Ishikawa (cell line): ENCODE measurements at regions not wholly inside any gene's neighbourhood (a gene's known extent, or its start where the extent isn't known, plus 50 kb on each side); places are given as distances from the start of the nearest gene placed in this dataset.

ENCODE experiments used
- CEBPB ChIP-seq: IDR thresholded peaks from 2 replicates; pipeline ENCODE4 v1.6.1; 2012
- CREB1 ChIP-seq: IDR thresholded peaks from 2 replicates; pipeline ENCODE4 v1.6.1; 2012; ENCODE audit warnings: low read depth
- EGR1 ChIP-seq: IDR thresholded peaks from 2 replicates; pipeline ENCODE4 v1.6.1; 2012
- EP300 ChIP-seq: IDR thresholded peaks from 2 replicates; pipeline ENCODE4 v1.6.1; 2012; ENCODE audit warnings: borderline replicate concordance
- FOXM1 ChIP-seq: IDR thresholded peaks from 2 replicates; pipeline ENCODE4 v1.6.1; 2012; ENCODE audit warnings: low read depth, borderline replicate concordance
- MAX ChIP-seq: IDR thresholded peaks from 2 replicates; pipeline ENCODE4 v1.6.1; 2012
- NFIC ChIP-seq: IDR thresholded peaks from 2 replicates; pipeline ENCODE4 v1.6.1; 2012
- RAD21 ChIP-seq: IDR thresholded peaks from 2 replicates; pipeline ENCODE4 v1.6.1; 2012; ENCODE audit warnings: low read depth
- REST ChIP-seq: IDR thresholded peaks from 2 replicates; pipeline ENCODE4 v1.6.1; 2012; ENCODE audit warnings: low read depth, mild to moderate bottlenecking
- TAF1 ChIP-seq: IDR thresholded peaks from 2 replicates; pipeline ENCODE4 v1.6.1; 2012; ENCODE audit warnings: low read depth, mild to moderate bottlenecking
- TCF12 ChIP-seq: IDR thresholded peaks from 2 replicates; pipeline ENCODE4 v1.6.1; 2012; ENCODE audit warnings: low read depth
- TEAD4 ChIP-seq: IDR thresholded peaks from 2 replicates; pipeline ENCODE4 v1.6.1; 2012
- USF1 ChIP-seq: IDR thresholded peaks from 2 replicates; pipeline ENCODE4 v1.6.1; 2012
- YY1 ChIP-seq: IDR thresholded peaks from 2 replicates; pipeline ENCODE4 v1.6.1; 2012; ENCODE audit warnings: low read depth
- ZBTB7A ChIP-seq: IDR thresholded peaks from 2 replicates; pipeline ENCODE4 v1.6.1; 2012; ENCODE audit warnings: low read depth

GRCh38 chr20:10916312-10916711, 242.5 kb upstream of the JAG1 start:
- TF ChIP-seq NFIC (no peak), FOXM1 (no peak), CEBPB (no peak), CREB1 (no peak), EGR1 (no peak), RAD21 (no peak), ZBTB7A (no peak), USF1 (no peak), TCF12 (no peak), TEAD4 (no peak), MAX (no peak)

GRCh38 chr20:10917826-10918225, 244.0 kb upstream of the JAG1 start:
- TF ChIP-seq TCF12: no peak
- no peak for TF ChIP-seq CEBPB
- TF ChIP-seq TEAD4: no peak
- no peak for TF ChIP-seq MAX
- TF ChIP-seq USF1: no peak
- no peak for TF ChIP-seq CREB1
- no peak for TF ChIP-seq TAF1
- no peak for TF ChIP-seq FOXM1
- no peak for TF ChIP-seq EP300
- TF ChIP-seq EGR1: no peak
- no peak for TF ChIP-seq ZBTB7A
- TF ChIP-seq RAD21: no peak

- TF ChIP-seq RAD21: no peak
- TF ChIP-seq USF1: no peak
- TF ChIP-seq MAX: no peak
- no peak for TF ChIP-seq NFIC
- TF ChIP-seq CEBPB: no peak
- TF ChIP-seq REST: no peak
- TF ChIP-seq EP300: no peak
- no peak for TF ChIP-seq TEAD4
- TF ChIP-seq YY1: no peak
- no peak for TF ChIP-seq TAF1
Observed at GRCh38 chr20:10919396-10920140, 245.8 kb upstream of the JAG1 start.

- TF ChIP-seq CEBPB: no peak
- TF ChIP-seq TAF1: no peak
- TF ChIP-seq REST: no peak
- TF ChIP-seq MAX: no peak
- no peak for TF ChIP-seq YY1
Observed at GRCh38 chr20:10920396-10920795, 246.6 kb upstream of the JAG1 start.

GRCh38 chr20:10921491-10922010, 247.8 kb upstream of the JAG1 start:
- no peak for TF ChIP-seq EGR1
- TF ChIP-seq MAX: no peak
- TF ChIP-seq EP300: no peak
- no peak for TF ChIP-seq NFIC
- no peak for TF ChIP-seq CREB1
- TF ChIP-seq USF1: no peak
- TF ChIP-seq FOXM1: no peak
- no peak for TF ChIP-seq RAD21
- TF ChIP-seq YY1: no peak
- TF ChIP-seq TCF12: no peak
- no peak for TF ChIP-seq ZBTB7A
- TF ChIP-seq CEBPB: no peak
- no peak for TF ChIP-seq TAF1
- no peak for TF ChIP-seq REST
- no peak for TF ChIP-seq TEAD4
